SK-N-SH (cell line): ENCODE measurements at regions not wholly inside any gene's neighbourhood (a gene's known extent, or its start where the extent isn't known, plus 50 kb on each side); places are given as distances from the start of the nearest gene placed in this dataset.

Experiments used
- CTCF ChIA-PET: fragments of 300-600, 350-600 bp; formaldehyde crosslinking; extraction: SDS; loops from one replicate; lab custom pipeline; 2021; lab: Yijun Ruan, JAX
- POLR2A ChIA-PET: fragments of 350-600 bp; sonication (Branson Sonifier 250); formaldehyde crosslinking; extraction: SDS; loops from one replicate; lab custom pipeline; 2020; ENCODE audit warnings: antibody characterized with exemption, inconsistent platforms; lab: Yijun Ruan, JAX
- DNase-seq: peaks from one replicate; pipeline ENCODE4 v3.0.0; 2012
- H2AFZ ChIP-seq: fragments of 200-600 bp; sonication (generic); 2 replicates; pipeline ENCODE4 v1.8.1; 2016; ENCODE audit warnings: antibody characterized with exemption, mild to moderate bottlenecking, low read depth
- H3F3A ChIP-seq: fragments of 200-600 bp; sonication (generic); replicated peaks from 2 replicates; pipeline ENCODE3; 2016; ENCODE audit warnings: antibody characterized with exemption, mild to moderate bottlenecking; ENCODE audit not compliant: insufficient read depth
- H3K27ac ChIP-seq, 2 experiments: fragments of 200-500 bp in 1 of 2; fragments of 200-600 bp in 1 of 2; sonication (Bioruptor generic) in 1 of 2; sonication (generic), shearing (Covaris generic) in 1 of 2; 2 replicates each; pipeline versions ENCODE4 v1.5.1 to v1.6.1; 2014 to 2016; ENCODE audit warnings: low read depth in 2 of 2, inconsistent platforms in 1 of 2, low read length in 1 of 2, mild to moderate bottlenecking in 1 of 2, mixed read lengths in 1 of 2
- H3K27me3 ChIP-seq: fragments of 200-600 bp; sonication (generic), shearing (Covaris generic); 2 replicates; pipeline ENCODE4 v1.6.1; 2016; ENCODE audit warnings: mixed run types; ENCODE audit not compliant: insufficient read depth
- H3K36me3 ChIP-seq, 2 experiments: fragments of 200-500 bp in 1 of 2; fragments of 200-600 bp in 1 of 2; sonication (Bioruptor generic) in 1 of 2; sonication (generic) in 1 of 2; replicated peaks in 1 of 2; 2 replicates each; pipeline versions ENCODE3 to v1.5.1; 2014 to 2016; ENCODE audit warnings: low read length in 1 of 2, mild to moderate bottlenecking in 1 of 2; ENCODE audit not compliant: insufficient read depth in 2 of 2, control insufficient read depth in 1 of 2
- H3K4me1 ChIP-seq, 2 experiments: fragments of 200-500 bp in 1 of 2; fragments of 200-600 bp in 1 of 2; sonication (Bioruptor generic) in 1 of 2; sonication (generic), shearing (Covaris generic) in 1 of 2; 2 replicates each; pipeline versions ENCODE4 v1.5.1 to v1.6.1; 2014 to 2016; ENCODE audit warnings: low read depth in 1 of 2, low read length in 1 of 2, mixed run types in 1 of 2; ENCODE audit not compliant: insufficient read depth in 2 of 2, control insufficient read depth in 1 of 2
- H3K4me2 ChIP-seq: fragments of 200-600 bp; sonication (generic), shearing (Covaris generic); 2 replicates; pipeline ENCODE4 v1.6.1; 2017; ENCODE audit warnings: mixed run types
- H3K4me3 ChIP-seq, 2 experiments: fragments of 200-500 bp in 1 of 2; fragments of 200-600 bp in 1 of 2; sonication (Bioruptor generic) in 1 of 2; sonication (generic), shearing (Covaris generic) in 1 of 2; 2 replicates each; pipeline versions ENCODE4 v1.5.1 to v1.8.1; 2014 to 2016; ENCODE audit warnings: low read depth in 2 of 2, inconsistent platforms in 1 of 2, low read length in 1 of 2, mild to moderate bottlenecking in 1 of 2, mixed read lengths in 1 of 2, moderate library complexity in 1 of 2
- H3K79me2 ChIP-seq: fragments of 200-600 bp; sonication (generic); 2 replicates; pipeline ENCODE4 v1.8.1; 2017; ENCODE audit warnings: mild to moderate bottlenecking; ENCODE audit not compliant: insufficient read depth
- H3K9ac ChIP-seq: fragments of 200-600 bp; sonication (generic); 2 replicates; pipeline ENCODE4 v1.6.1; 2017; ENCODE audit warnings: mixed run types
- H3K9me2 ChIP-seq: fragments of 200-600 bp; sonication (generic); 2 replicates; pipeline ENCODE4 v1.6.1; 2017; ENCODE audit warnings: mixed run types
- H3K9me3 ChIP-seq: fragments of 200-600 bp; sonication (generic); 2 replicates; pipeline ENCODE4 v1.6.1; 2017; ENCODE audit warnings: mixed run types, mild to moderate bottlenecking, moderate library complexity
- H4K20me1 ChIP-seq: fragments of 200-600 bp; sonication (generic); 2 replicates; pipeline ENCODE4 v1.6.1; 2017; ENCODE audit warnings: mild to moderate bottlenecking, mixed run types; ENCODE audit not compliant: insufficient read depth
- CHD2 ChIP-seq: fragments of 150-350 bp; IDR thresholded peaks from 2 replicates; pipeline ENCODE4 v1.6.1; 2018; ENCODE audit warnings: low read length; ENCODE audit not compliant: partially characterized antibody
- CTCF ChIP-seq: fragments of 200-600 bp; sonication (generic); IDR thresholded peaks from 2 replicates; pipeline ENCODE4 v1.6.1; 2017; ENCODE audit warnings: antibody characterized with exemption, mild to moderate bottlenecking, moderate library complexity
- ELF1 ChIP-seq: IDR thresholded peaks from 2 replicates; pipeline ENCODE4 v1.4.0; 2012
- EZH2phosphoT487 ChIP-seq: fragments of 200-600 bp; sonication (generic); IDR thresholded peaks from 2 replicates; pipeline ENCODE4 v1.6.1; 2017; ENCODE audit warnings: low read depth, mixed run types, mild to moderate bottlenecking, antibody characterized with exemption, moderate library complexity, borderline replicate concordance
- FOXJ3 ChIP-seq: sonication (generic); formaldehyde crosslinking; IDR thresholded peaks from 2 replicates; pipeline ENCODE4 v1.5.1; 2020; ENCODE audit warnings: mild to moderate bottlenecking, missing genetic modification reagents
- FOXM1 ChIP-seq: IDR thresholded peaks from 2 replicates; pipeline ENCODE4 v1.4.0; 2012; ENCODE audit warnings: low read depth, mild to moderate bottlenecking
- GATA2 ChIP-seq: sonication (generic); formaldehyde crosslinking; IDR thresholded peaks from 2 replicates; pipeline ENCODE4 v1.5.0; 2020; ENCODE audit warnings: mild to moderate bottlenecking, missing genetic modification reagents
- IRF3 ChIP-seq: fragments of 150-350 bp; IDR thresholded peaks from 2 replicates; pipeline ENCODE4 v1.6.1; 2016; ENCODE audit warnings: mild to moderate bottlenecking, low read depth, low read length
- NRF1 ChIP-seq: IDR thresholded peaks from 2 replicates; pipeline ENCODE4 v1.6.1; 2012; ENCODE audit warnings: low read depth, mild to moderate bottlenecking, low read length
- REST ChIP-seq: IDR thresholded peaks from 2 replicates; pipeline ENCODE4 v1.6.1; 2012; ENCODE audit warnings: mild to moderate bottlenecking, low read depth, low read length, moderate library complexity
- SIN3A ChIP-seq: IDR thresholded peaks from 2 replicates; pipeline ENCODE4 v1.6.1; 2012; ENCODE audit warnings: low read depth, mild to moderate bottlenecking, low read length, moderate library complexity, borderline replicate concordance
- TEAD4 ChIP-seq: IDR thresholded peaks from 2 replicates; pipeline ENCODE4 v1.4.0; 2012; ENCODE audit warnings: mild to moderate bottlenecking, borderline replicate concordance; ENCODE audit not compliant: insufficient read depth
- WGBS: methylation state at CpG from one replicate; pipeline ENCODE4 v1.1.6; 2017; ENCODE audit warnings: low lambda C conversion rate; 5-methylcytosine and 5-hydroxymethylcytosine counted together

- Histone ChIP-seq H3K27ac (no peak overlapping the region), H3K9me2 (no peaks in the 10 kb centered on the region), H4K20me1 (no peaks in the 10 kb centered on the region), H3K4me2 (no peak overlapping the region), H3K4me1 (no peaks in the 10 kb centered on the region), H3K4me3 (no peak overlapping the region), H2AFZ (no peak overlapping the region), H3K27me3 (no peaks in the 10 kb centered on the region), H3K79me2 (no peaks in the 10 kb centered on the region), H3F3A (no peaks in the 10 kb centered on the region), H3K9me3 (no peaks in the 10 kb centered on the region), H3K9ac (no peak overlapping the region), H3K36me3 (no peaks in the 10 kb centered on the region)
- whole genome bisulfite sequencing = 58% methylated on average over 8 of the region's 8 CpGs
- POLR2A ChIA-PET = no interaction called here
- CTCF ChIA-PET = interaction anchor here (2.5 kb wide), 1 partner anchor 18 kb away, joined by 10 read pairs; no protein-coding TSS in a partner anchor
- TF ChIP-seq TEAD4 (no peak), GATA2 (CRISPR knock-in tag) (no peak), REST (no peak), SIN3A (no peak), ELF1 (no peak), EZH2phosphoT487 (no peak)
- DNase-seq = no peak
Observed at GRCh38 chr2:8238521-8239230, 443.2 kb upstream of the ID2 start.

- Histone ChIP-seq H3K9me3 (no peaks in the 10 kb centered on the region), H3K27ac (no peak overlapping the region), H3K4me2 (no peak overlapping the region), H2AFZ (no peak overlapping the region), H3K4me3 (no peak overlapping the region), H3K4me1 (no peaks in the 10 kb centered on the region), H3F3A (no peaks in the 10 kb centered on the region), H3K9me2 (no peaks in the 10 kb centered on the region), H3K79me2 (no peaks in the 10 kb centered on the region), H4K20me1 (no peaks in the 10 kb centered on the region), H3K27me3 (no peaks in the 10 kb centered on the region), H3K36me3 (no peaks in the 10 kb centered on the region)
- no peak for DNase-seq
- ChIA-PET POLR2A (no interaction called here), CTCF (interaction anchor here (0.6 to 2.5 kb wide), 3 partner anchors 12 to 1036 kb away, joined by 3 to 10 read pairs (median 4); no protein-coding TSS in a partner anchor)
- WGBS = 82% methylated on average over 5 of the region's 5 CpGs
- TF ChIP-seq NRF1 (no peak), IRF3 (no peak), CTCF (no peak), FOXM1 (no peak), FOXJ3 (no peak), CHD2 (no peak)
- TF ChIP-seq, all 33 proteins: peak for 0
- H3K9ac ChIP-seq = no peak overlapping the region
Observed at GRCh38 chr2:8239531-8240088, 442.2 kb upstream of the ID2 start.
